HG02642 (cell line): ENCODE measurements at regions not wholly inside any gene's neighbourhood (a gene's known extent, or its start where the extent isn't known, plus 50 kb on each side); places are given as distances from the start of the nearest gene placed in this dataset.
"Not testable (repeated sequence)": the region's sequence is repeated elsewhere in the genome, so short reads cannot be mapped to it uniquely, and the experiment has no call there.

Source experiments
- ATAC-seq: cut with Tn5 transposase; IDR thresholded peaks from one replicate; pipeline ENCODE4 v1.9.1; 2021; ENCODE audit warnings: mild to moderate bottlenecking; ENCODE audit not compliant: unreplicated experiment, poor library complexity

DNA sequence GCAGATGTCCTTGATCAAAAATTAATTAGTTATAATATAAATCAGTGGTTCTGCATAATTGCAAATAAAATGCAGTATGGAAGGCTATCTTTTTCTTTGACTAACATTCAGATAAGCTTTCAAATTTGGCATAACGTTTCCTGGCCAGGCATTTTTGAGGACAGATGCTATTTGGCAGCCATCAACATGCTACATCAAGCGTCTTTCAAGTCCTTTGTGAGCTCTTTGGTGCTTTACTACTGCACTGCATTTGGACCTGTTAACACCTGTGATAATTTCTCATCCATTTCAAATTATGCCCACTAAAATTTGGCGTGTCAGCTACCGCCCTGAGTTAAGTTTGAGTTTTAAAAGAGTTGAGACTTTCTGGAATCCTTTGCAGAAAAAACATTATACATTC, 545.7 kb downstream of the STK39 start:
- no peak for ATAC-seq

DNA sequence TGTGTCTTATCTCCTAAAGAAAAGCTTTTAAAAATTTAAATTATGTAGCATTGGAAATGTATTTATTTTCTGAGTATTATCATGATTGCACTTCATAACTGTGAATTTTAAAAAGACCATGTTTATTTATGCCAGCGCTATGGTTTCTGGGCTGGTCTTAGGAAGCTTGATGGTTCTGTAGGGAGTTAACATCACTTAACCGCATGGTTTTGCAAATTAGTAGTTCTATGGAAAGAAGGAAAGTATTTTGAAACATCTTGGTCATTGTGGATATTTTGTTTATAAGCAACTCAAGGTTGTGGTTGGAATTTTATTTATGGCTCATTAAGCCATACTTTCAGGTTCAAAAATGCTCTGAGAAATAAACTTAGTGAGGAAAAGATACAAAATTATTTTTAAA, 549.4 kb downstream of the STK39 start:
- no peak for ATAC-seq

DNA sequence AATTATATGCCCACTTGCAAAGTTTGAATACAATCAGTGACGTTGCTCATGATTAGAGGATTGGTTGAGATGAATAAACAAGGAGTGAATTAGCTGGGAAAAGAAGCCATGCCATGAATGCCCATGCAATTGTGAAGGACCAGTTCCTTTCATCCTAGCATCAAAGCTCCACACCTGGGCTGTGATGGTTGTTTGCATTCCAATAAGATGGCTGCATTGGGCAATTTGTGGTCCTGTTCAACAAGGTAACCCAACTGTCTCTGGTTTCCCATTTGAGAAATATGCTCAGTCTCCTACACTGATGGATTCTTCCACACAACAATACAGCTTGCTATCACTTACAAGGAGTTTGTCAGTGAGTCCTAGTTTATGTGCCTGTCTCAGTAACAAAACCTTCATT, 550.2 kb downstream of the STK39 start:
- no peak for ATAC-seq

DNA sequence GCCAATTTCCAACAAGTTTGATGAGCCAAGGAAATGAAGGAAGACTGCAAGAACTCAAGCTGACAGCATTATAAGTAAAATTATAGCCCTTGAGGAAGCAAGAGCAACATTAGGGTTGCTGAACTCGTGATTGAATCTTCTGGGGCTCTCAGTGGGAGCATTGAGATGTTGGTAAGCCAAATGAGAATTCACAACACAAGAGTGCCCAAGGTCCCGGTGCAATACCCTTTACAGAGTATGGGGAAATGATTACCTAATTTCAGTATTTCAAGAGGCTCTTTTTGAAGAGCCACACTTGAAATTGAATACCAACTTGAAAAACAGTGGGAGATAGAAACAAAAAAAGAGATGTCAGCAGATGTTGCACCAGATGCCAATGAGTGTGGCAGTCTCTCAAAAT, 554.5 kb downstream of the STK39 start:
- ATAC-seq: no peak

- ATAC-seq: no peak
These were observed 555.2 kb downstream of the STK39 start for GRCh38 chr2:167692191-167692590.

- no peak for ATAC-seq
These were observed 558.0 kb downstream of the STK39 start for GRCh38 chr2:167689444-167689843.

DNA sequence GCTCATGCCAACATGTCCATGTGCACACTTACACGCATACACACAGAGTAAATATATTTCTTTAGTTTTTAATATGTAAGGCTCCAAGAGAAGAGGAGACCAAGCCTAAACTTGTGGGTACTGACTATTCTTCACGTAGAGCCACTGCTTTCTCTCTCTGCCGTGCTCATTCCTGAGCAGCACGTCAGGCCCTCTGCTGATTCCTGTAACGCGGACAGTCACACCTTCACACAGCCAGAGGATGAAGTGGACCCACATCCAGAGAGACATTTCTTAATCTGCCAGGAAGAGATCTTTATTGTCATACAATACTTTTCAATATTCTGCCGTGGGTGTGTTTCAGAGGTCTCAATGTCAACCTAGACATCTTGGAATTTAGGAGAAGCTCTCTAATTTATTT, 560.7 kb downstream of the STK39 start:
- no peak for ATAC-seq

GRCh38 chr2:167681234-167682015, 566.0 kb downstream of the STK39 start:
- no peak for ATAC-seq

GRCh38 chr2:167678158-167678557, 569.2 kb downstream of the STK39 start:
- no peak for ATAC-seq

DNA sequence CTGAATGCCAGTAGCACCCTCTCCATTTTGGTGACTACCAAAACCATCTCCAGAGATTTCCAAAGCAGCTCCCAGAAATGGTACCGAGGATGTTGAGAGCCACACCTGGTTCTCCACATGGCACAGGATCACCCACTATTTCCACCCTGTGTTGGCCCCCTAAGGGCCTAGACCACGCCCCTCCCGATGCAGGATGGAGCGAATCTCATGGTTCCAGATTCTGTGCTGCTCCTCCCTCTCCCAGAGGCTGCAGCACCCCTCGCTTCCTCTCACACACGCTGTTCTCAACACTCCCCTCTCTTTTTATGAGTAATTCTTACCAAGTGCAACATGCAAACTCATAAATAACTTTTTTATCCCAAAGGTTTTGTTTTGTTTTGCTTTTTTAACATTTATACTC, 571.5 kb downstream of the STK39 start:
- ATAC-seq: no peak

- ATAC-seq: no peak
These were observed 576.8 kb downstream of the STK39 start for GRCh38 chr2:167670588-167670987.

DNA sequence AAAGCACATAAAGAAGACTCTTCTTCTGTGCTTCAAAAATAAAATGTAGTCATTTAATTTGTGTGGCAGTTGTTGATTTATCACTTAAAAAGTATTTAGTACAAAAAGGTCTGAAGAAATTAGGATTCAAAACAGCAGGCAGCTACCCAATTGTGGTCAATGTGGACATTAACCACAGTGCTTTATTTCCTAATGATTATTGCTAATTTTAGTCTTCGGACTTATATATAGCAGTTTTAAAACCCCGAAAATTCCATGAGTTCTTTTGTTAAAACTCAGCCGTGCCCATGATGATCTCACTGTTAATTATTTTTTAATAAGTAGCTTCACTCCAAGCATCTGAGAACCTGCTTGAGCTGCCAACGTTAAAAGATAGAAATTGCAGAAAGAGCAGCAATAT, 594.3 kb downstream of the STK39 start:
- no peak for ATAC-seq

DNA sequence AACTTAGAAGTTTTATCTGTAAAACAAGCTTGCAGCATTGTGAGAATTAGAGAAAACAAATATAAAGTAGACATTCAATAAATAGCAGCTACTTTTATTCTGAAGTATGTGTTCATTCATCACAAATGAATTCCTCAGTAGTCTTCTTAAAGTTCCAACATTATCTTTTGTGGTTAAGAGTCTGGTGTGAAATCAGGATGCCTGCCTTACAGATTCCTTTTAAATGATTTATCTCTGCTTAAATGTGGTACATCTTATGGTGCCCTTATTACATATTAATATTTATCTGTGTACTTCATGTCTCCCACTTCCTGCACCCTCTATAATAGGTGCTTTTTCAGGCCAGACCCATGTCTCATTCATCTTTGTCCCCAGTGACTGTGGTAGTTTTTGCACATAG, 595.0 kb downstream of the STK39 start:
- no peak for ATAC-seq

GRCh38 chr2:167651406-167652151, 595.8 kb downstream of the STK39 start:
- ATAC-seq: no peak

DNA sequence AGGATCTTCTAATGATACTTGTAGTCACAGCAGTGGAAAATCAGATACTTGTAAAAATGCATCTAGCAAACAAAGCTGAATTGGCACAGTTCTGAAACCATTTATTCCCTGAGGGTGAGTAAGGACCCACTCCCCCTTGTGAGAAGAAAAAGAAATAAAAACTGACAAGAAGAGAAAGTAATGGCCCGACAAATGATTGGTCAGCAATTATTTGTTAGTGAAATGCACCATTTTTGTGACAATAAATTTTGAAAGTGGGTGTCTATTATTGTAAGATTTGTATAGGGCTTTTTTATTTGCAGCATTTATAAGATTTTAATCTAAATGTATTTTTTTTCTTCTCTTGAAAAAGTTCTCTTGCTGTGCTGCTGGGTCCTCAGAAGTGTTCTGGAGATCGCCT, 600.8 kb downstream of the STK39 start:
- no peak for ATAC-seq

GRCh38 chr2:167640096-167640495, 607.3 kb downstream of the STK39 start:
- ATAC-seq: no peak

- ATAC-seq: no peak
These were observed 609.7 kb downstream of the STK39 start for GRCh38 chr2:167637741-167638140.

GRCh38 chr2:167632271-167632670, 615.1 kb downstream of the STK39 start:
- not testable (repeated sequence) for ATAC-seq

DNA sequence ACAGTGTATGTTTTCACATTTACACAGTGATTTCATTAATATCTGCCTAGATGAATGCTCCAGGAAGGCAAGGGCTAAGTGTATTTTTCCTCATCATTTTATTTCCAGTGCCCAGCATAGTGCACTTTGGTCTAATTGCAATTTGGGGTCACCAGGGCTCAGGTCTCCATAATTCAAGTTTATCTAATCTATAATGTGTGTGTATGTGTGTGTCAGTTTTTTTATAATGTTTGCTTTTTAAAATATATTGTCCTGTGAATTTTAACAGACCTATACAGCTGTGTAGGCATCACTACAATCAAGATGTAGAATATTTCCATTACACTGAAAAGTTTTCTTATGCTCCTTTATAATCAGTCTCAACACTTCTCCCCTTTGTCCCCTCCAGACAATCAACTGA, 620.4 kb downstream of the STK39 start:
- no peak for ATAC-seq

DNA sequence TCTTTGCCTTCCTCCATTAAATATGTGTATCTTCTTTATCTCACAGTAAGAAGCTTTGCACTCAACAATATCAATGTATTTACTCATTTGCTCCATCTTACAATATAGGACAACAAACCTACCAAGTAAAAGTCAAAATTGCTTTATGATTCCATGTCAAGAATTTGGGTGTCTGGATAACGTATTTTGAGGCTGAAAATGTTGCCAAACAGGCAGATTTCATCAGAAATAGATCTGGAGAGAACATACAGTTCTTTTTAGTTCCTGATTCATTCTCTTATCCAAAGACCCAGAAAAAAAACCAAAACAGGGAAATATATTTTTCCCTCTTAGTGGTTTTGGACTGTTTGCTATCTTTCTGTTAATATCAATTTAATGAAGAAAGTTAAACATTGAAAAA, 621.1 kb downstream of the STK39 start:
- ATAC-seq: no peak

GRCh38 chr2:167616997-167617396, 630.4 kb downstream of the STK39 start:
- ATAC-seq: no peak

- no peak for ATAC-seq
These were observed 633.9 kb downstream of the STK39 start for GRCh38 chr2:167613471-167613870.
